Uterus (tissue), 2 donors: ENCODE measurements at regions not wholly inside any gene's neighbourhood (a gene's known extent, or its start where the extent isn't known, plus 50 kb on each side); places are given as distances from the start of the nearest gene placed in this dataset.

ENCODE experiments used
- POLR2A ChIP-seq, 2 donors: fragments of 450-650 bp; IDR thresholded peaks; one replicate each; pipeline ENCODE4 v1.6.1; 2016; ENCODE audit warnings: antibody characterized with exemption in 2 of 2, mild to moderate bottlenecking in 1 of 2, moderate library complexity in 1 of 2
- TF ChIP-seq, protein P1 (sequence below), 4 experiments: fragments of 200-600 bp in 2 of 4; fragments of 450-650 bp in 2 of 4; sonication (generic) in 2 of 4; IDR thresholded peaks; one replicate each; pipeline ENCODE4 v1.5.1; 2016 to 2019; ENCODE audit warnings: antibody characterized with exemption in 4 of 4, mild to moderate bottlenecking in 2 of 4, moderate library complexity in 1 of 4

GRCh38 chr10:10313149-10313835, 704.4 kb upstream of the CELF2 start:
- TF ChIP-seq, protein P1, sequence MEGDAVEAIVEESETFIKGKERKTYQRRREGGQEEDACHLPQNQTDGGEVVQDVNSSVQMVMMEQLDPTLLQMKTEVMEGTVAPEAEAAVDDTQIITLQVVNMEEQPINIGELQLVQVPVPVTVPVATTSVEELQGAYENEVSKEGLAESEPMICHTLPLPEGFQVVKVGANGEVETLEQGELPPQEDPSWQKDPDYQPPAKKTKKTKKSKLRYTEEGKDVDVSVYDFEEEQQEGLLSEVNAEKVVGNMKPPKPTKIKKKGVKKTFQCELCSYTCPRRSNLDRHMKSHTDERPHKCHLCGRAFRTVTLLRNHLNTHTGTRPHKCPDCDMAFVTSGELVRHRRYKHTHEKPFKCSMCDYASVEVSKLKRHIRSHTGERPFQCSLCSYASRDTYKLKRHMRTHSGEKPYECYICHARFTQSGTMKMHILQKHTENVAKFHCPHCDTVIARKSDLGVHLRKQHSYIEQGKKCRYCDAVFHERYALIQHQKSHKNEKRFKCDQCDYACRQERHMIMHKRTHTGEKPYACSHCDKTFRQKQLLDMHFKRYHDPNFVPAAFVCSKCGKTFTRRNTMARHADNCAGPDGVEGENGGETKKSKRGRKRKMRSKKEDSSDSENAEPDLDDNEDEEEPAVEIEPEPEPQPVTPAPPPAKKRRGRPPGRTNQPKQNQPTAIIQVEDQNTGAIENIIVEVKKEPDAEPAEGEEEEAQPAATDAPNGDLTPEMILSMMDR (IDR thresholded peaks at IDR 0.05): no peak
- no peak for TF ChIP-seq POLR2A (IDR thresholded peaks at IDR 0.05)
